RPMI8226 (cell line): ENCODE measurements at regions not wholly inside any gene's neighbourhood (a gene's known extent, or its start where the extent isn't known, plus 50 kb on each side); places are given as distances from the start of the nearest gene placed in this dataset.

Experiments
- DNase-seq: peaks from one replicate; pipeline ENCODE4 v3.0.0-alpha.2; 2015

DNA sequence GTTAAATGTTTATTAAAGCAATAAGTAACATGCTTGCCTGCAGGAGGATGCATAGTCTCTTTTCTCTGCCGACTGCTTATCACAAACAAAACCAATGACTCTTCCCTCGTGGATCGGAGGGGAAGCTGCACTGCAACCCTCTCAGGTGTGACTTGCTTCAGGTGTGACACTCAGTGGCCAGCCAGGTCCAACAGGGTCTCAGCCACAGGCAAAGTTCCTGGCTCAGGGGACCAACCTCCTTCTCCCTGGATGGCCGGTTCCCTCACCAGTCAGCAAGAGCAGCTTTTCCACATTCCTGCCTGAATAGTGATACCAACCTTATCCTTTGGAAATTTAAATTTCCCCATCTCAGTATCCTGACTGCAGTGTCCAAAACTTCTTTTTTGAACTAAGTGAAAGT is 383.5 kb downstream of the CMPK2 start:
- no peak for DNase-seq

- DNase-seq = no peak
These were observed 377.9 kb downstream of the CMPK2 start for GRCh38 chr2:6487765-6488164.

GRCh38 chr2:6492573-6492972 is 373.1 kb downstream of the CMPK2 start:
- peak; percentile 59 for DNase-seq

- DNase-seq = no peak
These were observed 372.4 kb downstream of the CMPK2 start for GRCh38 chr2:6493266-6493665.

- no peak for DNase-seq
These were observed 372.0 kb downstream of the CMPK2 start for GRCh38 chr2:6493669-6494068.

DNA sequence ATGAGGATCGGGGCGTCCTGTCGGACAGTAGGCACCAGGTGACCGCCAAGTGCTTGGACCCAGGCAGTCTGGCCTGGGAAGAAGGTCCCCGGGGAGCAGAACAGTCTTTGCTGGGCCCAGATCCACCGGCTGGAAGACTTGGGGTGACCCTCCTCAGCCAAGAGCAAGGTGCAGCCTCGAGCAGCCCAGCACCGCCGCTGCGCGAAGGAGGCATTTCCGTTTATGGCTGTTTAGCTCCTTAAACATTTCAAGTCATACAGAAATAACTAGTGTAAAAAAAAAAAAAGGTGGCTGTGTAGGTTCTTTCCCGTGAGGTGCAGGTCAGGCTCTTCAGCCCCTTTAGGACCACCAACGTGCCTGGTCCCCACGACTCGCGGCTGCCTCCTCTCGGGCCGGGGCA is 370.2 kb downstream of the CMPK2 start:
- no peak for DNase-seq

- DNase-seq = no peak
These were observed 369.3 kb downstream of the CMPK2 start for GRCh38 chr2:6496376-6496775.

GRCh38 chr2:6497048-6497447 is 368.7 kb downstream of the CMPK2 start:
- no peak for DNase-seq

DNA sequence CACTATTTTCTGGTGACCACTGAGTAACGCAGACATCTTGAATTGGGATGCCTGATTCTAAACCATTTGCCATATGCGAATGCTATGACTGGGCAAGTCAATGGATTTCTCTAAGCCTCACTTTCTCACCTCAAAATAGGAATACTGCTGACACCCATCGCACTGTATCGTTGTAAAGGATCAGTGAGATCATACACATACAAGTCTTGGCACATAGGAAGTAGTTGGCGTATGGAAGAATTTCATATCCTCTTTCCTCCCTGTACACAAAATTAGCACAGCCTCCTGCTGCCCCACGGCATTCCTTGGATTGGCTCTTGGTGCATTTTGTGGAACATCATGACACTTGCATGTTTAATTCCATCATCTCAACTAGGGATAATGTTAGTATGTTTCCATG is 366.9 kb downstream of the CMPK2 start:
- no peak for DNase-seq

- no peak for DNase-seq
These were observed 366.0 kb downstream of the CMPK2 start for GRCh38 chr2:6499691-6500090.

DNA sequence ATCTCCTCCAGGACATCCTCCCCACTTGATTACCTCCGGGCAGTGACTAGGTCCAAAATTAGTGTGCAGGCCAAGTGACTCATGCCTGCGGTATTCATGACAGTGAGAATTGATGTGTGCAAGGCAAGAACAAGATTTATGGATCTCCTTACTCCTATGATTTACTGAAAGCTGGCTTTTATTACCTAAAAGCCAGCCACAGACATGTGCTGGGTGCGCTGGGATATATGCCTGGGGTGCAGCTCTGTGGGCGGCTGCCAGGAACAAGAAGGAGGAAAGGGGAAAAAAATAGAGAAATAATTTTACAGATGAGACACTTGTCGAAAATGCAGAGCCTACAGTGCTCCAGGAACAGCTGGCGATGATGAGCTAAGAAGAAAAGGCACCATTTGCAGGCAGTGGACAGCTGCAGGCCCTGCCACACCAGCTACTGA is 359.3 kb downstream of the CMPK2 start:
- DNase-seq = no peak

DNA sequence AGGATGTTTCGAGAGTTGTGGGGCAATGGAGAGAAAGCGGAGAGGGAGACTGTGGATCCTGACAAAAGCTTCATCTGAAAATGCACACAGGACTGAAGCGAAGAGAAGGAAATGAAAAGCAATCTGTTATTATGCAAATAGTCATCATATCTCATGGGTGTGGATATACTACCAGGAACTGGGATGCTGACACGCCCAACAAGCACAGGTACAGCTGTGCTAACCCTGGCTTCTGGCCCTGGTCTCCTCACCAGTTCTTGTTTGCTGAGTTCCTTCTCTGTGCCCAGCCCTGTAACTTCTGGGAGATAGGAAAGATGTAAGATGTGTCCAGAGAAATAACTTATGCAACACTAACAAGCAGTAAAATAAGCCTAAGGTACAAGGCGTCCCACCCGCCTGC is 358.8 kb downstream of the CMPK2 start:
- no peak for DNase-seq

GRCh38 chr2:6510532-6510931 is 355.2 kb downstream of the CMPK2 start:
- no peak for DNase-seq

DNA sequence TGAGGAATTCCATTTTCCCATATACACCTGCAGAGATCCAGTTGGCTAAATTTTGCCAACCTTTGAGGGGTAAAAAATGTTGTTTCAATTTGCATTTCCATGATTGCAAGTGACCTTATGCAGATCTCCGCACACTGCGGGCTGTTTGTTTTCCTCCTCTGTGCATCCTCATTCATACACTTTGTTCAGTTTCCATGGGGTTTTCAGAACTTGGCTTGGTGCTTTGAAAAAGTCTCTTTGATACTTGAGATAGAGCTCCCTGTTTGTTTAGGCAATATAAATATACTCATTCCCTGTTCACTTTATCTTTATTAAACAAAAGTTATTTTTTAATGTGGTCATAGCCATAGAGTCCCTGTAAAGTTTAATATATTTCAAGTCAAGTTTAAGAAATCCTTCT is 353.1 kb downstream of the CMPK2 start:
- DNase-seq = no peak

DNA sequence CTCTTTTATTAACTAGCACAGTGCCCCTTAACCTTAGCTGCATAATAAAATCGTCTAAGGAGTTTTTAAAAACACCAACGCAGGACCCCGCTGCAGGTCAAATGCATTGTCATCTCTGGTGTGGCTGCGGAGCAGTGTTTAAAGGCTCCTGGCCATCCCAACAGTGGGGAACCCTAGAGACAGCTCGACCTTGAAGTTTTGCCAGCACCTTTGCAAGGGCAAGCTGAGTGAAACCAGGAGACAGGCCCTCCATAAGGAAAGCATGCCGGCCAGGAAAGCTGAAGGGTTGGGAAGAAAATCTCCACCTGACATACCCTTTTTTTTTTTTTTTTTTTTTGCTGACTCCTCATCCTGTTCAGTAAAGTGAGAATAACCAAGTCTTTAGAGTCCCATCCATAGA is 349.0 kb downstream of the CMPK2 start:
- no peak for DNase-seq

- DNase-seq = no peak
These were observed 347.3 kb downstream of the CMPK2 start for GRCh38 chr2:6518361-6518760.

DNA sequence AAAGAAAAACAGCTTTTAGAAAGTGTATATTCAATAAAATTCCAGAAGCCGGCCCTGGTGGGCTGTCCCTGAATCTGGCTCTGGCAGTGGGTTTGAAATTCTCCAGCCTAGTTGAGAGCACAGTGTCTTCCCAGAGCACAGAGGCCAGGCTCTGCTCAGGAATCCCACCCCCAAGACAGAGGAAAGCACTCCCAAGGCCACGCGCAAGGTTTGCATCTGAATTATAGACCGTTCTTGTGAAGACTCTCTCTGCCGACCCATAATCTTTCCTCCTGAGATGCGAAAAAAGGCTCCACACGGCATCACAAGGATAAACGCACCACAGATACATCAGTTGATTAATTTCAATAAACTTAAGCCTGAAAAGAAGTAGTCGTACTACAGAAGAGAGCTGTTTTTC is 342.2 kb downstream of the CMPK2 start:
- DNase-seq = no peak

GRCh38 chr2:6524691-6525474 is 340.8 kb downstream of the CMPK2 start:
- DNase-seq = no peak

- no peak for DNase-seq
These were observed 340.2 kb downstream of the CMPK2 start for GRCh38 chr2:6525475-6525964.

DNA sequence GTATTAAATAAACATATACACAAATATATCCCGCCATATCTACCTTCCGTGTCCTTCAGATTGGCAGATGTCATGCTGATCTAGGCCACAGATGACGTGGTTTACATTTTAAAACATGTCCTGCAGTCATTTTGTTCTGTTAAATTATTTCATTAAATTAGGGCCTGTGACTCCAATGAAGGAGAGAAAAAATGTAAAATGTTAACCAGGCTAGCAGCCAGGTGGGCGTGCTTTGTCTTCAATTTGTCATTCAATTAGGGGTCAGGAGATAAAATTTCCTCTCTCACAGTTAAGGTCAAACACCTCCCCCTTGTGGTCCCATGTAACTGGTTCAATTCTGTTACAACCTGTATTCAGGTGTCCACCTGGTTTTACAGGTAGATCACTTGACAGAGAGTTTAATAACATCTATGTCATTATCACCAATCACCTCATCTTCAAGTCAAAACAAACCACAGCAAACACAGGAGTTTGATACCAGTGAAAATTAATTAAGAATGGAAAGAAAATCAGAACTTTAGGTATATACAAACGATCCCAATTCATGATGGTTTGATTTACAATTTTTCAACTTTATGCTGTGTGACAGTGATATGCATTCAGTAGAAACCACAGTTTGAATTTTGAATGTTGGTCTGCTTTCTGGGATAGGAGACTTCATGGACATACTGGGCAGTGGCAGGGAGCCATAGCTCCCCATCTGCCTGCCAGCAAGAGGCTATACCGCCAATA is 339.4 kb downstream of the CMPK2 start:
- DNase-seq = peak; percentile 30

- no peak for DNase-seq
These were observed 334.4 kb downstream of the CMPK2 start for GRCh38 chr2:6531304-6531703.

DNA sequence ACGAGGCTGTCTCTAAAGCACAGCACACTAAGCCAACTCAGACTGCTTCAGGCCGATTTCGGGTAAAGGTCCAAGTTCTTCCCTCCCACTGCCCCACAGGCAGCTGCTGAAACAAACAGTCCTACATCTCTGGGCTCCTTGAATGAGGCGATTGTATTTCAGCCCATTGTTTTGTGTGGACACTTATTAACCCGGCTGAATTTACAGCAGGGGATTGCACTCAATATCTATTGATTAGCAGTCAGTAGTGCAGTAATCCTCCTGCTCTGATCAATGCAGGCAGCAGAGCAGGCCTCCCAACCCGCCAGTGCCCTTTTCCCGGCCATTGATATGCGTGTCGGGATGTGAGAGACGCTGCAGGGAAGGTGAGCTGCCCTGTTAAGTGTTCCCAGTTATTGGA is 330.1 kb downstream of the CMPK2 start:
- DNase-seq = no peak

- no peak for DNase-seq
These were observed 327.1 kb downstream of the CMPK2 start for GRCh38 chr2:6538607-6539006.

DNA sequence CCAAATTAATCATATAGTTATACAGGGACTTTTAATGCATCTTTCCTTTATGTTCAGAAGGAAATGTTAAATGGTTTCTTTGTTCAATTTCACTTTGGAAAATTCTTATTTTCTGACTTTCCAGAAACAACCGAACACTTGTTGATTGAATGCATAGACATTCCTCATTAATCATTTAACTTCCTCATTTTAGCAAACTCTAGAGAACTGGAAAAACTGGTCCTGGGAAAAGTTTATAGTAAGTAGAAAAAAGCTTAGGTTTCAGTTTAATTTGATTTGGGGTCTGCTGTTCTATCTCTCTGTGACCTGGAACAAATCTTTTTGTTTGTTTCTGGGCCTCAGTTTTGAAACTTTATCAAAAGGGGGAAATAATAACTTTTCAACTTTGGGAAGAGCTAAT is 320.4 kb downstream of the CMPK2 start:
- no peak for DNase-seq
